HG02623 (cell line): ENCODE measurements at regions not wholly inside any gene's neighbourhood (a gene's known extent, or its start where the extent isn't known, plus 50 kb on each side); places are given as distances from the start of the nearest gene placed in this dataset.
A peak's percentile ranks its signal among the peaks of the same experiment; 100 is the strongest.
"Not testable (repeated sequence)": the region's sequence is repeated elsewhere in the genome, so short reads cannot be mapped to it uniquely, and the experiment has no call there.

Source experiments
- ATAC-seq: cut with Tn5 transposase; IDR thresholded peaks from one replicate; pipeline ENCODE4 v1.9.1; 2021; ENCODE audit warnings: moderate library complexity; ENCODE audit not compliant: unreplicated experiment

GRCh38 chr13:79190932-79191331 is 215.1 kb downstream of the RBM26 start:
- ATAC-seq = peak; percentile 15

GRCh38 chr13:79187917-79188690 is 218.0 kb downstream of the RBM26 start:
- peak; percentile 37 for ATAC-seq

- no peak for ATAC-seq
Observed at GRCh38 chr13:79185580-79185979, 220.5 kb downstream of the RBM26 start.

- no peak for ATAC-seq
Observed at GRCh38 chr13:79183231-79183630, 222.8 kb downstream of the RBM26 start.

GRCh38 chr13:79173691-79174090 is 232.4 kb downstream of the RBM26 start:
- ATAC-seq = not testable (repeated sequence)

- not testable (repeated sequence) for ATAC-seq
Observed at GRCh38 chr13:79172924-79173323, 233.1 kb downstream of the RBM26 start.

- no peak for ATAC-seq
Observed at GRCh38 chr13:79171141-79172061, 234.7 kb downstream of the RBM26 start.

- no peak for ATAC-seq
Observed at GRCh38 chr13:79160818-79161217, 245.2 kb downstream of the RBM26 start.

- no peak for ATAC-seq
Observed at GRCh38 chr13:79155883-79156282, 250.2 kb downstream of the RBM26 start.

- no peak for ATAC-seq
Observed at GRCh38 chr13:79149210-79149609, 256.8 kb downstream of the RBM26 start.

- no peak for ATAC-seq
Observed at GRCh38 chr13:79141082-79141481, 265.0 kb downstream of the RBM26 start.

GRCh38 chr13:79128158-79128557 is 277.9 kb downstream of the RBM26 start:
- no peak for ATAC-seq

GRCh38 chr13:79126706-79127105 is 279.3 kb downstream of the RBM26 start:
- ATAC-seq = no peak

GRCh38 chr13:79124183-79124582 is 281.9 kb downstream of the RBM26 start:
- ATAC-seq = no peak

- no peak for ATAC-seq
Observed at GRCh38 chr13:79121286-79121685, 284.8 kb downstream of the RBM26 start.

- no peak for ATAC-seq
Observed at GRCh38 chr13:79119578-79120107, 286.4 kb downstream of the RBM26 start.

GRCh38 chr13:79112016-79112415 is 294.0 kb downstream of the RBM26 start:
- no peak for ATAC-seq

- peak; percentile 82 for ATAC-seq
Observed at GRCh38 chr13:79108914-79109643, 297.0 kb downstream of the RBM26 start.

- no peak for ATAC-seq
Observed at GRCh38 chr13:79098596-79098995, 307.5 kb downstream of the RBM26 start.

GRCh38 chr13:79097201-79097600 is 308.9 kb downstream of the RBM26 start:
- no peak for ATAC-seq

- ATAC-seq = no peak
Observed at GRCh38 chr13:79096099-79096498, 310.0 kb downstream of the RBM26 start.
